ENCODE measurements at regions not wholly inside any gene's neighbourhood (a gene's known extent, or its start where the extent isn't known, plus 50 kb on each side); places are given as distances from the start of the nearest gene placed in this dataset.

DNA sequence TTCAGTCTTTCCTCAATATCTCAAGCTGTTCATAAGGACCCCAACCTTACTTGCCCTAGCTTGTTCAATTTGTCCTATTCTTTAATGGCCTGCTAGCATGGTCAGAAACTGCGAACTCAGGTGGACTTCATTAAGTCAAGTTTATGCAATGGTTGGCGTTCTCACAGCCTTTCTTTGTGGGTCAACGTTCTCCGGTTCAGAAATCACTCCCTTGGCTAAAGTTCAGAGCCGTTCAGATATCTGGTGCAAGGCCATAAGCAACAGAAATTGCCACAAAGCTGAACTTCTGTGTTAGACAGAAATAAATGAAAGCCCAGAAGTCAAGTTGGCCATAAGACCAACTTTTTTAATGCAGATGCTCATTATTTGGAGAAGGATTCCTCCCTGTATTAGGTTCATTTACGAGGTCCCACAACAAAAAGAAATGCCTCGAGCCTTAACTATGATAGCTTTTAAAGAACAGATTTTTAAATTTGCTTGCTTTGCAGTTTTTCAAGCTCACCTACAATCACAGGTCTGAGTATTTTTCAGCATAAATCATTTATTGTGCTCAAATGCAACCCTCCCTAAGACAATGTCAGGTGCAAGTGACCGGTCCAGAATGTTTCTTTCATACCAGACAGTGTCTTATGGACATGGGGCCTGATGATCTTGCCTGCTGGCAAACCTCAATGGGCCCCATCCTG lies 140.2 kb upstream of the COL11A1 start:
- no peak for DNase-seq

- DNase-seq: no peak
These were observed 139.2 kb upstream of the COL11A1 start for GRCh38 chr1:103247517-103247916.

DNA sequence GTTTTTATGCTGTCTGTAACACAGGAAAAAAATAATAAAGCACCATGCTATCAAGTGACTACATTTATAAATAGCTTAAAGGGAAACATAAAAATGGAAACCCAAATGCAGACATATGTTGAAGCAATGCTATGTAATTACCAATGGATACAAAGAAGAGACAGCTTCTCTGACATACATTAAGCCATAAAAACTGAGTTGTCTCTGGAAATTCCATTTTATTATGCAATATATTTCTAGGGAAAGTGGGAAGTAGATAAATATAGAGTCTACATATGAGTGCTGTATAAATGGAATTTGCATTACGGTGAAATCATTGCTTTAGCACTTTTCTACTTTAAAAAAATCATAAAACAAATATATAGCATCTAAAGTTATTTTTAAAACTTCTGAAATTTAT lies 135.2 kb upstream of the COL11A1 start:
- DNase-seq: no peak

- DNase-seq: no peak
These were observed 130.7 kb upstream of the COL11A1 start for GRCh38 chr1:103239034-103239433.

GRCh38 chr1:103230061-103230460 lies 121.7 kb upstream of the COL11A1 start:
- no peak for DNase-seq

GRCh38 chr1:103220631-103221041 lies 112.3 kb upstream of the COL11A1 start:
- DNase-seq: no peak

GRCh38 chr1:103218821-103219220 lies 110.5 kb upstream of the COL11A1 start:
- no peak for DNase-seq

DNA sequence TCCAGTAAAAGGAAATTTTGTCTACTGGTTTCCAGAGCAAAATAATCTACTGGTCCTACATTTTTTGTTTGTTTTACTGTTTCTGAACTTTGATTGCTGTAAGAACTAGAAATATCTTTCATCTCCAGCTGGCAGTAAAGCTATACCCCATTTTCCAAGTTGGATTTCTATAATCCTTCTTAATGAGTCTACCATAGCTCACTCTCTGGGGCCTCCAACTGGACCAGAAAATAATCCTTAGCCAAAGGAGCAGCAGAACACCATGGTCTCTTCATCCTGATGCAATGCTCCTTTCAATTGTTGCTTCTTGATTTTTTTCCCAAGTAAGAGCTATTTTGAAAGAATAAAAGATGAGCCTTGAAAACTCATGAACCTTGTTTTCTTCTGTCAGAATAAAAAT lies 110.0 kb upstream of the COL11A1 start:
- DNase-seq: no peak

GRCh38 chr1:103211073-103211472 lies 102.8 kb upstream of the COL11A1 start:
- DNase-seq: no peak

DNA sequence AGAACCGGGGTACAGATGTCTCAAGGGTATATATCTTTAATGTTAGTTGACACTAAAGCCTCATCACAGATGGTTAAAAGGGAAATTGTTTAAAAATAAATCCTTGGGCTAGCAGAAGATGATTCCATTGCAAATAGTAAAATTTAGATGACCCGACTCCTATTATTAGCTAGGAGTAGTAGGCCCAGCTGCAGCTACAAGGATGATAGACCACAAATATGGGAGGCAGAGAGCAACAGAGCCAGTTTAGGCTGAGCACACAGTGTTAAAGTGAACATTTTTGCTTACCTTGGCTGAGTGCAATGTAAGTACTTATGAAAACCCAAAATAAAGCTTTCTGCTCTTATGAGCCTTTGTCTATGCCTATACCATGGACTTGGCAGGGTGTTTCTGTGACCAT lies 100.5 kb upstream of the COL11A1 start:
- DNase-seq: no peak

- DNase-seq: no peak
These were observed 90.7 kb upstream of the COL11A1 start for GRCh38 chr1:103199001-103199400.

GRCh38 chr1:103198076-103198475 lies 89.8 kb upstream of the COL11A1 start:
- no peak for DNase-seq

DNA sequence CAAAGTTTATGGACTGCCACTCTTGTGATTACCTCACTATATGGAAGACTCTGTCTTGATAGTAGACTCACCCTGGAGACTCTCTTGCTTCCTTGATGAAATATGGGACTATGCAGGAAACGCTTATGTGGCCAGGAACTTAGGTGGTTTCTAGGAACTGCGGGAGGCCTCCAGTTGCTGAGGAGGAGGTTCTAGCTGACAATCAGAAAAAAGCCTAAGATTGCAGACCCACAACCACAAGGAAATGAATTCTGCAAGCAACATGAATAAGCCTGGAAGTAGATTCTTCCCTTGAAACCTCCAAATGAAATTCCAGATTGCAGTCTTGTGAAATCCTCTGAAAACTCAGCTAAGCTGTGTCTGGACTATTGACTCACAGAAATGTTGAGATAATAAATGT lies 88.9 kb upstream of the COL11A1 start:
- DNase-seq: no peak

- no peak for DNase-seq
These were observed 86.7 kb upstream of the COL11A1 start for GRCh38 chr1:103194984-103195383.

GRCh38 chr1:103194060-103194459 lies 85.7 kb upstream of the COL11A1 start:
- no peak for DNase-seq

DNA sequence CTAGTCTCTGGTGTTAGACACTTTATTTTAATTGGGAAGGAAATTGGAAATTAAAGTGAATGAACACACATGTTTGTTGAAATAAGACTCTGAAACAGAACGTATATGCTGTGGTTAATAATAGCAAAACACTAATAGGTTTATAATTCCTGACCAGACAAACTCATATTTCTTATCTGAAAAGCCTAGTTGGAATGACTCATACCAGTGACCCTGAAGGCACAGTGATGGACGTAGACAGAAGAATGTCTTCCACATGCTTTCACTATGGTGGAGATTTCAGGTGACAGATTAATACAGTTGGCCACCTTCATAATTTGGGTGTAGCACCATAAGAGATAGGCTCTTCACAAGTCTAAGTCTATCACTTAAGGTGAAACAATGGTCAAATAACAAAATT lies 83.0 kb upstream of the COL11A1 start:
- no peak for DNase-seq

DNA sequence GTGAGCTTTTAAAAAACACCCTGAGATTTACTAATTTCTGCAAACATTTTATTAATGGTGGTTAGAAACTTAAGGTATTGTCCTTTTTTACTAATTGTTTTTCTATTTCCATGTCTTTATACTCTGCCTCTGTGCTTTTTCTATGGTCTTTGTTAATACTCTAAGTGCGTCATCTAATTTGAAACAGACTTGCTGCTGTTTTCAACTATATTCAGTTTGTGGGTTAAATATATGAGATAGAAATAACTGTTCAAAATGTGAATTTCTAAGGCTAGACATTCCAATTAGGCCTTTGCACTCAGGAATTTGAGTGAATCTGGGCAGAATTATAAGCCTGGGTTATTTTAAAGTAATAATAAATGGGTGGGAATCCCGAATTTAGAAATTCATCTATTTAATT lies 82.4 kb upstream of the COL11A1 start:
- no peak for DNase-seq

DNA sequence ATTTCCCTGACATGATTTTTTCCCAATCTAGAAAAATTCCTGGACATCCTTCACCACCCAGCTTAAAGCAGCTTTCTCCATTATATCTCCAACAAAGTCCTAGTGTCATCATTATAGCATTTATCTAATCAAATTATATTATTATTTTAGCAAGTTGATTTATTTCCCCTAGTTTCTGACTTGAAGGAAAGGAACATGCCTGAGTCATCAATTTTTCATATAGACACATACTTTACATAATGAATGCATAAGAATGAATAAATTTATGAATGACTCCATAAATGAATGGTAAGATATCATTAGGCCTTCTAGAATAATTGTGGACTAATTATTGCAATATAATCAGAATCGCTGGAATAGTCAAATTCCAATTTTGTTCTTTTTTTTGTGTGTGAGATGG lies 79.4 kb upstream of the COL11A1 start:
- DNase-seq: no peak

- DNase-seq: no peak
These were observed 72.3 kb upstream of the COL11A1 start for GRCh38 chr1:103180660-103181059.

GRCh38 chr1:103177108-103177775 lies 68.9 kb upstream of the COL11A1 start:
- DNase-seq: no peak

GRCh38 chr1:103171041-103171590 lies 62.8 kb upstream of the COL11A1 start:
- DNase-seq: no peak

GRCh38 chr1:103170609-103171008 lies 62.3 kb upstream of the COL11A1 start:
- no peak for DNase-seq

- DNase-seq: no peak
These were observed 54.0 kb upstream of the COL11A1 start for GRCh38 chr1:103162360-103162759.

DNA sequence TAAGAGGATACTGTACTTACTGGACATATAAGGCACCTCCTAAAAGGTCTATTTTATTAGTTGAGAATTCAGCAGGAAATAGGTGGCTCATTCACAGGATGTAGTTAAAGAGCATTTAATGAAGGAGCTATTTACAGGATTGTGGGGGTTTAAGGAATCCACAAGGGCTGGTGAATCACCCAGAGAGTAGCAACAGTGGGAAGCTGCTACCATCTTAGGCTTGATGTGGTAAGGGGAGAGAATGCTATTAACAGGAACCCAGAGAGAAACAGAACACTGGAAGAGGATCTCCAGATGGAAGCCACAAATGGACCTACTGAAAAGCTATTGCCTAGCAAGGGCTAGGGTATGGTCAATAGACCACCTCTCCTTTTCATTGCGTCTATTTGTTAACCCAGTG lies 52.0 kb upstream of the COL11A1 start:
- no peak for DNase-seq

Data from left kidney (tissue), 1 donor.